GM12874 (cell line): ENCODE measurements at regions not wholly inside any gene's neighbourhood (a gene's known extent, or its start where the extent isn't known, plus 50 kb on each side); places are given as distances from the start of the nearest gene placed in this dataset.

Experiments
- CTCF ChIP-seq: IDR thresholded peaks from 2 replicates; pipeline ENCODE4 v1.5.1; 2011; ENCODE audit warnings: low read depth, mild to moderate bottlenecking, control low read depth, low read length, moderate library complexity; ENCODE audit not compliant: insufficient read depth

GRCh38 chr7:156034397-156034796 is 222.1 kb upstream of the SHH start:
- TF ChIP-seq CTCF: no peak

- no peak for TF ChIP-seq CTCF
Measured at GRCh38 chr7:156032973-156033372, 220.7 kb upstream of the SHH start.

GRCh38 chr7:156031679-156032478 is 219.6 kb upstream of the SHH start:
- TF ChIP-seq CTCF: no peak

DNA sequence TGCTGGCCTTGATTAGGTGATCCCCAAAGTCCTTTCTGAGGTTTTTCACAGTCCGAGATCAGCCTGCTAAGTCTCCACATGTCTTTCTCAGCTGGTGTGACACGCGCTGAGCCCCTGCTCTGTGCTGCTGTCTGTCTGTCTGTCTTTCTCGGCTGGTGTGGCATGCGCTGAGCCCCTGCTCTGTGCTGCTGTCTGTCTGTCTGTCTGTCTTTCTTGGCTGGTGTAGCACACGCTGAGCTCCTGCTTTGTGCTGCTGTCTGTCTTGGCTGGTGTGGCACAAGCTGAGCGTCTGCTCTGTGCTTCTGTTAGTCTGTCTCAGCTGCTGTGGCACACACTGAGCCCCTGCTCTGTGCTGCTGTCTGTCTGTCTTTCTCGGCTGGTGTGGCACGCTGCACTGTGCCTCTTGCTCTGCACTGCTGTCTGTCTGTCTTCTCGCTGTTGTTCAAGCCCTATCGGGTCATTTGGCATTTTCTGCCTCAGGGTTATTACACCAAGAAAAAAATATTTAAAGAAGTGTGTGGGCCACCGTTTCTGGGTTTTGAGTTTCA is 217.3 kb upstream of the SHH start:
- no peak for TF ChIP-seq CTCF

DNA sequence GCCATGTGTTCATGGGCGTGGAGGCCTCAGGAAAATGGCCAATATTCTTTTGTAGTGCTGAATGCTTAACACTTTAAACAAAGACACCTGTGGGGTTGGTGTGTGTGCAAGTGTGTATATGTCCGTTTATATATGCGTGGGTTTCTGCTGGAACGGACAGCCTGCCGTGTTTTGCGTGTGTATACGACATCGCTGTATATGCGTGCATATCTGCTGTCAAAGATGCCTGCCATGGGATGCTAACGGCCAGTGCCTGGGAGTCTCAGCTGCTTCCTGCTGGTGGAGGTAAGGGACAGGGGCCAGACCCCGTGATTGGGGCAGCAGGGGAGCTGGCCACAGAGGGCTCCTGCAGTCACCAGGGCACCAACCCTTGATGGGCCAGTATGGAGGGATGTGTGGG is 216.3 kb upstream of the SHH start:
- TF ChIP-seq CTCF: no peak

DNA sequence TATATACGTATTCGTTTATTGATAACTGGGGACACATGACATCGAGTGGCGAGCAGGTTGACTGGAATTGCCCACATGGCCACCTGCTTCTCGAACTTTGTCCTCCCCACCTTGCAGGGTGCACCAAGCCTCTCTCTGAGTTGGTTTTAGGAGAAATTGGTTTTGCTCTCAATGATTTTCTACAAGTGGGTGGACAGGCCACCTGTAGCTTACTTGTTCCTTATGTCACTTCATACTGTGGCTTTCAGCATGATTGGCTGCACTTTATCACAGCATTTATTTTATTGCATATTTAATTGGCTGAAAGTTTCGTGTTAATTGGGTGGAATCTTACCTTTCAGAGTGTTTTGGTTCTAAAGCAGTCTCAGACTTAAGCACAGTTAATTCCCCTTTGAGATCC is 215.6 kb upstream of the SHH start:
- TF ChIP-seq CTCF: no peak

- no peak for TF ChIP-seq CTCF
Measured at GRCh38 chr7:156026603-156027002, 214.3 kb upstream of the SHH start.
